RPMI8226 (cell line): ENCODE measurements at regions not wholly inside any gene's neighbourhood (a gene's known extent, or its start where the extent isn't known, plus 50 kb on each side); places are given as distances from the start of the nearest gene placed in this dataset.

Experiments
- DNase-seq: peaks from one replicate; pipeline ENCODE4 v3.0.0-alpha.2; 2015

DNA sequence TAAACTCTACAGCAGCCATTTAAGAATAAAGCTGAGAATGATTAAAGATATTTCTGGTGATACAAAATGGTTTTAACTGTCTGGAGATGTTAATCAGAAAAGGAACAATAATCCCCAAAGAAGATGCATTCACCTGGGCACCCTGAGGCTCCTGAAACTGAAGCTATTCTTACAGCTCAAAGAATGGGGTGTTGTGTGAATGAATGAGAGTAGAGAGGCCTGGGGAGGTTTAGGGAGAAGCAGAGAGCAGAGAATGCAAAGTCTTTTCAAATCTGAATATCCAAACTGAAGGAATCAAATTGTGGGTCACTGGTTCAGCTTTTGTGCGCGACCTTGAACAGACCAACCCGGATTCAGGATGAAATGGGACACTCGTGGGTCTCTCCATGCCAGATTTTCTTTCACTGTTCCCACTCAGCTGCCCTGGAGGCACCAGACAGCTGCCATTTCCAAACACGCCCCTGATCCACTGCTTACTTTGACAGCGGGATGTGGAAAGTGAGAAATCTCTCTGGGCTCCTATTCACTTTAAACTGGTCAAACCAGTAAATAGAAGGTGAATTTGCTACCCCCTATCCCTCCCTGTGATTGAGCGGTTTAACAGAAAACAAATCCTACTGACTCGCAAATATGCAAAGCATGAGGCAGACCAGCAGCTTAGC lies 485.5 kb upstream of the THBS1 start:
- DNase-seq = no peak

DNA sequence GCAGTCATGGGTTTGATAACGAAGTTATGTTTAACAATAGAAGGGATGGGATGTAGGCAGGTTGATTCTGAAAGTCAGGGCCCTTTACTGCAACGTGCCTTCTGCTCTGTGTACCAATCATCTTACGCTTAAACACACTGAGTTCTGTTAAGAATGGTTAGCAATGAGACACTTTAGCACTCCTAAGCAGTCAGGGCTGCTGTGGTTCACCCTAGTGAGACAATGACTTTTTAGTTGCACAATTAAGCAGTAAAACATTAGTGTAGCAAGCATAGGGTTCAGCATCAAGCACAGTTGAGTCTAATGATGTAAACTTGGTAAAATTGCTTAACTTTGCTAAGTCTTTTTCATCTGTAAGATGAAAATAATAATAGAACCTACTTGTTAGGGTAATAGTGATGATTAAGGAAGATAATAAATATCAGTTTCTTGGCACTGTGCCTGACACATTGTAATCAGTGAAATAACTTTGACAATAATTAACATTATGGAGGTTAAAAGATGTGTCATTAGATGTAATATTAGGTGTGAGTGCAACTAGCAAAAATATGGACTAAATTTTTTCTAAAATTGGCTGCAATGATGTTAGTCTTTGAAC lies 484.2 kb upstream of the THBS1 start:
- no peak for DNase-seq

DNA sequence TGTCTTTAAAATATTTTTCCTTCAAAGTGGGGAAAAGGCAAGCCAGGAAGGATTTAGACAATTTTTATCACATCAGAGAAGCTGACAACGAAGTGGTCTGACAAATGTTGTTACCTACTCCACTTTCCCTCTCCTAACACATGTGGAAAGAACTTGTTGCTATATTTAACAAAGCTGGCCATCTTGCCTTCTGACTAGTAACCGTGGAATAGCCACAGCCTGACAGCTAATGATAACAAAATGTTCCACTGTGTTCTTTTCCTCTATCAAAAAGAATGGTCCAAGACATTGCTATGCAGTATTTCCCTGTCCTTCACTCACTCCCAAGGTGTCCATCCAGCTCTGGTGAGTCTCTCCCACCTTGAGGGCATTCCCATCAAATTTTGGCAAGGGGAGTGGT lies 481.4 kb upstream of the THBS1 start:
- DNase-seq = no peak

DNA sequence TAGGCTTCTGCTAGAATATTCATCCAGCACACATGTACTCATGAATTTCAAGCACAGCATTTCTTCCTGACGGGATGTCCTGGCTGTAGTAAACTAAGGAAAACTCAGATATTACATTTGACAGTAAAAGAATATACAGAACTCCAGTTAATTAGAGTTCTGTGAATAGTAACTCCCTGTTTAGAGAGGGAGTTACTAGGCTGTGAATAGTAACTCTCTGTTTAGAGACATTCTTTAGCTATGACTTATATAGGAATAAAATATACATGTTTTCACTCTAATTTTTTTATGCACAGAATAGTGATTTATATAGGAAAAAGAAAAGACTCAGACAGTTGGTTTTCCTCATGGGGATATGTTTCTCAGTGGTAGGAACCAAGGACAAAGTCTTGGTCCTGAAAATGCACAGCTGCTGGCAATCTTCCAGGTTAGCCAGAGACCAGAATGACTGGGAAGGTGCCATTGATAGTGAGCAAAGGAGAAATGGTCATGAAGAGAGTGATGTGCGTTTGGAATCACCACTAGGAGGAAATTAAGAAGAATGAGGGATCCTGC lies 480.7 kb upstream of the THBS1 start:
- DNase-seq = no peak

DNA sequence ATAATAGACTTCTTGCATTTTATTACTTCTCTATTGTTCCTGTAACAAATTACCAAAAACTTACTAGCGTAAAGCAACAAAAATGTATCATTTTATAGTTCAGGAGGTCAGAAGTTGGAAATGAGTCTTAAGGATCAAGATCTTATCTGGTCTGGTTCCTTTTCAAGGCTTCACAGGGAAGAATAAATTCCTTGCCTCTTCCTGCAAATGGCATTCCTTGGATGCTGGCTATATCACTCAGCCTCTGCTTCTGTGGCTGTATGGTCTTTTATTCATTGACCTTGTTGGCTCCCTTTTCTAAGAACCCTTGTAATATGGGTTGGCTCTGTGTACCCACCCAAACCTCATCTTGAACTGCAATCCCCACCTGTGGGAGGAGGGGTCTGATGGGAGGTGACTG lies 478.4 kb upstream of the THBS1 start:
- no peak for DNase-seq

DNA sequence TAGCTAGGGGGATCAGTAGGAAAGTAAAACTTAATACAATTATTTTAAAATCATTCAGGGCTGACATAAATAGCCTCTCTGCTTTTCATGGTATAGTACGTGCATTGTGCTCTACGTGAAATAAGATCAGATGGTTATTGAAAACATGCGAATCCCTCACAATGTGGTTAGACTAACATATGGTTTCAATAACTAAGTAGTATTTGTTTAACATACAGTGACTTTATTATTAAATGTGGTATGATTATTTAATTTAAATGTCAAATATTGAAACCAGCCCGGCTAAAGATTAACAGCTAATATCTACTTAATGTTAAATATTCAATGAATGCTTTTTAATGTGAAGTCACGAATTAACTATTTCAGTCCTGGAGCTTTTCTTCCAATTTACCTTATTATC lies 473.9 kb upstream of the THBS1 start:
- no peak for DNase-seq

DNA sequence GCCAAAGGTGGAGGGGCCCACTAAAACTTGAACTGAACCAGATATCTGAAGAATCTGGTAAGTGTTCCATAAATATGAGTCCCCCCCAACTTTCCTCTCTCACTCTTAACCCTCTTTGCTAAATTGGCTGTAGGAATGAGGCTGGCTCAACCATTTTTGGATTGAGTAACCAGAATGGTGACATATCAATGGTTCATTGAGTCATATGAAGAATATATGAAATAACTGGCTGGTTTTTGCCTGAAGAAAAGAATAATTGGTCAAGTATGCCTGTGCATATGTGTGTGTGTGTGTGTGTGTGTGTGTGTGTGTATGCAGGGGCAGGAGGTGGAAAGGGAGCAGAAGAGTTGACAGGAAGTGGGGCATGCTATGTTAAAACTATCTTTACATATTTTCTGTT lies 472.9 kb upstream of the THBS1 start:
- DNase-seq = no peak

DNA sequence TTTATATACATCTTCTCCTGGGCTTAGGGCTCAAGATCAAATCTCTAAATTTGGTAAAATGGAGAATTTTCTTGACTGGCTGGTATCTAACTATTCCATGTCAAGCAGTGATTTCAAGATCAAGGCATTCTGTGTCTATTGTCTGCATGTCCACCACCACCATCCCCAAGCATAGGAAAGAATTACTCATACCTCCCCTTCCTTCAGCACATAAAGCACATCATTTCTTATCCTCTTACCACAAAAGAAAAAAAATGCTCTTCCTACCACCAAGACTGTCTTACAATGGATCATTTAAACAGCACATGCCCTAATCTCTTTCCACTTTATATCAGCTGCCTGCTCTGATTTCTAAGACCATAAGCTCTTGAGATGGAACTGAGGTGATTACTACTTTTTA lies 470.5 kb upstream of the THBS1 start:
- DNase-seq = no peak

DNA sequence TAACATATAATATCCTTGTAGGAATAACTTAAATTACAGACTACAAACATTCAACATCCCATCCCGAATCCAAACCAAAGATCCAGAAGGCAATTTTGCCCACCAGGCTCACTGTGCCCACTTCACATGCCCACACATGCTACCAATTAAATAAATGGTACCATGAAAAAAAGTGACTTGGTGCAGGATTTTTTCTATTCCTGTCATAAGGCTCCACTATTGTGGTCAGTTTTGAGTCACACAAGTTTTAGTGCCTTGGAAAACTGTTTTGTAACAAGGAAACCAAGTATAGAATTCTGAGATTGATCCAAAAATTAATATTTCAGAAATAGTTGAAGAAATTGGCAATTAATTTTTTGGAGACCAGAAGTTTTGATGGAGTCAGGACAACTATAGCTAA lies 470.1 kb upstream of the THBS1 start:
- no peak for DNase-seq

DNA sequence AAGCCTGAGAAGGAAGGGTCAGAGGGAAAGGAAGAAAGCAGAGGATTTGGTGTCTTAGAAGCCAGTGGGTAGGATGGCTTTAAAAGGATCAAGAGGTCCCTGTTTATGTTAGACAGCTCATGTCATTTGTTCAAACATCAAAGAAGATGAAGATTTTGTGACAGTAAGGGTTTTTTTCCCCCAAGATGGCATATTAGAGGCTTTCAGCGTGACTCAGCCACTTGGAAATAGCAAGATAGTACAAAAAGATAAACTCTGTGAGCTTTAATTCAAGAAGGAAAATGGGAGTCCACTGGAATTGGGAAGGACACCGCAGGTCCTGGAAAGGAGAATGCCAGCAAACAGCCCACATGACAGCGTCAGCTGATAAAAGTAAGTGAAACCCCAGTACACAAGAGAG lies 467.1 kb upstream of the THBS1 start:
- no peak for DNase-seq

DNA sequence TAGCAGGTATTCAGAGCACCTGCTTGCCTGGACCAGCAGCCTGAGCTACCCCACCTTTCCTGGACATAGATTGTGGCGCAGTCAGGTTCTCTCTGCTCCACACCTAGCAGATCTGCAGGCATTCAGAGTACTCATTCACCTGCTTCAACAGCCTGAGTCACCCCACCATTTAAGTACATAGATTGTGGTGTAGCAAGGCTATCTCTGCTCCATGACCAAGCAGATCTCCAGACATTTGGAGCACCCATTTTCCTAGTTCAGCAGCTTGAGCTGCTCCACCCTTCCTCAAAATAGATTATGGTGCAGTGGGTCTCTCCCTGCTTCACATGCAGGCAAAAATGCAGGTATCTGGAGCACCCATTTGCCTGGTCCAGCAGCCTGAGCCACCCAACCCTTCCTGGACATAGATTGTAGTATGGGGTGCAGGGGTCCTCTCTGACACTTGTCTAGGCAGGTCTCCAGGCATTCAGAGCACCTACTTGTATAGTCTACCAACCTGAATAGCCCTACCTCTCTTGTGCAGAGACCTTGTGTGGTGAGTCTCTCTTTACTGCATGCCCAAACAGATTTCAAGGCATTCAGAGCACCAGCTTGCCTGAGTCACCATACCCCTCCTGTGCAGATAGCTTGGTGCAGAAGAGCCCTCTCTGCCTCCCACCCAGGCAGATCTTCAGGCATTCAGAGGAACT lies 466.0 kb upstream of the THBS1 start:
- DNase-seq = no peak

DNA sequence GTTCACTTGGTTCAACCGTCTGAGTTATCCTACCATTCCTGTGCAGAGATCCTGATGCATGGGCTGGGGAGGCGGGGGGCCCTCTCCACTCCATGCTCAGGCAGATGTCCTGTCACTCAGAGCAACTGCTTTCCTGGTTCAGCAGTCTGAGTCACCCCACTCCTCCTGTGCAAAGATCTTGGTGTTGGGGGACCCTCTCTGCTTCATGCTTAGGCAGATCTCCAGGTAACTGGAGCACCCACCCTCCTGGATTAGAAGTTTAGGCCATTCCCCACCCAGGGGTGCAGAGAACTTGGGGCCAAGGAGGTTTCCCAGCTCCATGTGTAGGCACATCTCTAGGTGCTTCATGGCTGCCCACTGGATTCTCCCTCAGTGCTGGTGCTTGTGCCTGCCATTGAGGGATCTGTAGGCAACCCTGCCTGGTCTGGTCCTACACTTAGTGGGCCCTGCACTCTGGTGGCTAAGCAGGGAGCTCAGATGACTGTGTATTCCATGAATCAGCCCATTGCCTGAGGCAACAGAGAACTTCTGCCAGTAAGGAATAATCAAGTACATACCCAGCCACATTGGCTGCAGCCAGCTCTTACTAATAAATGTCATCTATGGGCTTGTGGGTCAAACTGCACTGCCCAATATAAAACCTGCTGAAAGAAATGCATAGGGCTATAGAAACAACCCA lies 465.4 kb upstream of the THBS1 start:
- no peak for DNase-seq

DNA sequence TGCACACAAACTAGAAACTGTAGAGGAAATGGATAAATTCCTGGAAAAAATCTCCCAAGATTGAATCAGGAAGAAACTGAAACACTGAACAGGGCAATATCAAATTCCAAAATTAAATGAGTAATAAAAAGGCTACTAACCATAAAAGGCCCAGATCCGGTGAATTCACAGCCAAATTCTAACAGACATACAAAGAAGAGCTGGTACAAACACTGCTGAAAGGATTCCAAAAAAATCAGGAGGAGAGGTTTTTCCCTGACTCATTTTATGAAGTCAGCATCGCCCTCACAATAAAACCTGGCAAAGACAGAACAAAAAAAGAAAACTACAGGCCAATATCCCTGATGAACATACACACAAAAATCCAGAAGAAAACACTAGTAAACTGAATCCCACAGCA lies 462.4 kb upstream of the THBS1 start:
- no peak for DNase-seq

DNA sequence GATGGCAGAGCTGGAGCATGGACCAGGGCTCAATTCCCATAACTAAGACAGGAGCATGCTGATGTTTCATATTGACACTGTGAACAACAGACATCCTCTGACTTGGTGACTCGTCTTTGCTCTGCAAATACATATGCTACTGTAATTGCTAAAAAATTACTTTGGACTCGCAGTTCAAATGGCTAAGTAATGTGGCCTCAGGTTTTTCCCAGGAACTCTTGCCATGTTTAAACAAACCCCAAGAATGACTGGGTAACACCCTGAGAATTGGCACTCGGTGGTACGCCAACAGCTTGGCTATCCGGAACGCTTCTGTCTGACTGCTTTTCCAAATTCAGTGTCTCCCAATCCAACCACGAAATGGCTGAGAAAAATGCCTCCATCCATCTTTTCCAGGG lies 456.7 kb upstream of the THBS1 start:
- DNase-seq = no peak

DNA sequence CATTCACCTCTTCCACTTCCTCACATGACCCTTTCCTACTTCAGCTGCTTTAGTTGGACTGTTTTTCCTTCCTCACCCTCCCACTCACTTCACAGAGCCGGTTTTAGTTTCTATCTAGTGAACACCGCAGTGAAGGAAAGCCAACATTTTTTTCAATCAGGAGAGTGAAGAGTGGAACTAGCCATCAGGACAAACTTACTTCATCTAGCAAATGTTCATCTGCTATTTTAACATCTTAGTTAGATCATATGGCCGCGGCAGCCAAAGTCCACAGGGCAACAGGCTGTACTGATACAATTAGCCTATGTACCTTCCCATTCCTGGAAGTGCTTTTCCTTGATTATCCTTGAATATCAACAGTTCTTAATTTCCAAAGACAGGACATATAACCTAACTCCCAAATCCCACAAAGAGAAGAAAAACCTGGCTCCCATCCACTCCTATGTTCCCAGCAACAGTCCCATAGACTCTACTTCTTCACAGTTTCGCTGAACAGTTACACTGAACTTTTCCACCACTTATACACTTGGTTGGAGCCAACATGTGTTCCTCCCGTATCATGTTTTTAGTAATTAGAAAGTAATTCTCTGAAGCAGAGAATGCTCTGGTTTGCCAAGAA lies 456.2 kb upstream of the THBS1 start:
- no peak for DNase-seq

DNA sequence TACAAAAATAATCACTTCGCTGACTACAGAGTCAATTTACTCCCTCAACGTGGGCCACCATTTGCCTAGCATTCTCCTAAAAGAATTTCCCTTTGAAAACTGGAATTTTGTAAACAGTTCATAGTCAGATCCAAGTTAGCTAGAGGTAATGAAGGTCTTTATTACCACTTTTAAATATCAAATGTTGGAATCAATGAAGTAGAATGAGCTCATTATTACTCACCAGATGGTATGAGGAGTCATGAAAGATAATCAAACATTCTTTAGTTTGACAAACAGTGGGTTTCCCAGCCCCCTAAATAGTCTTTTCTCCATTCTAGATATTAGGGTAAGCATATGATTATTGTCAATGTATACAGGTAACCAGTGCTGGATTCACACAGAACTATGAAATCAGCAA lies 455.7 kb upstream of the THBS1 start:
- no peak for DNase-seq

DNA sequence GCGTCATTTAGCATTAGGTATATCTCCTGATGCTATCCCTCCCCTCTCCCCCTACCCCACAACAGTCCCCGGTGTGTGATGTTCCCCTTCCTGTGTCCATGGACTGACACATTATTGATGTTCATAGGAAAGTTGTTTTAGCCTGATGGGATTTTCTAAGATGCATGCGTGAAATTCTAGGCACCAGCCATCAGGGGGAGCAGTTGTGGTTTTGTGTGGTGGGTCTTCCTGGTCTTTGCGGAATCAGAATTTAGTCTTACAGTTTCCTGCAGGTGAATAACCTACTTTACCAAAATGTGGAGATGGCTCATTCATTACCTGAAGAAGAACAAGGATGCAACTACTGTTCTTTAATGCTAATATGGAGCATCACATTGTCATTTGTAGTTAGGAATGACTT lies 455.0 kb upstream of the THBS1 start:
- peak; percentile 22 for DNase-seq

DNA sequence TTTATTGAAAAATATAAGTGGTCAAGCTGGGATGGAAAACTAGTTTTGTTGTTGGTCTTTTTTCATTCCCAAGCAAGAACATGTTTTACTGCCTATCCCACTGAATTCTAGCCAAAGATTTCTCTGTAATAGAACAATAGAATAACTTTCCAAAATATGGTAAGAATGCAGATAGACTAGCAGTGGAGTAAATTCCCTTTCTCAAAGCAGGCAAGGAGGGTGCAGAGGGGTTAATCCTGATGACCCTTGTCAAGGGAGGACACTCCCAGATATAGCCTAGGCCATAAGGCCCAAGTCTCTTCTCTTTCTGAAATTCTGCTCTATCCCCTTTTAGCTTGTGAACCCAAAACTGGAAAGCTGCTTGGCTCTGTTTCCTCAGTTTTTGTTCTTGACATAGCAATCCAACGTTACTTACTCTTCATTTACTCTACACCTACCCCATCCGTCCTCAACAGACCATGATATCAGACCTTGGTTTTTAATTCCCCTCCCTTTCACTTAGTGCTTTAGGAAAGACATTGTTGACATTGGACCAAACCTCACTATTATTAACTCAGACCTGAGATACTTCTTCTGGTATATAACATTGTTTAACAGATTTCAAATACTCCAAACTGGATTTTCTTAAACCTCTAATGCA lies 453.6 kb upstream of the THBS1 start:
- DNase-seq = no peak

DNA sequence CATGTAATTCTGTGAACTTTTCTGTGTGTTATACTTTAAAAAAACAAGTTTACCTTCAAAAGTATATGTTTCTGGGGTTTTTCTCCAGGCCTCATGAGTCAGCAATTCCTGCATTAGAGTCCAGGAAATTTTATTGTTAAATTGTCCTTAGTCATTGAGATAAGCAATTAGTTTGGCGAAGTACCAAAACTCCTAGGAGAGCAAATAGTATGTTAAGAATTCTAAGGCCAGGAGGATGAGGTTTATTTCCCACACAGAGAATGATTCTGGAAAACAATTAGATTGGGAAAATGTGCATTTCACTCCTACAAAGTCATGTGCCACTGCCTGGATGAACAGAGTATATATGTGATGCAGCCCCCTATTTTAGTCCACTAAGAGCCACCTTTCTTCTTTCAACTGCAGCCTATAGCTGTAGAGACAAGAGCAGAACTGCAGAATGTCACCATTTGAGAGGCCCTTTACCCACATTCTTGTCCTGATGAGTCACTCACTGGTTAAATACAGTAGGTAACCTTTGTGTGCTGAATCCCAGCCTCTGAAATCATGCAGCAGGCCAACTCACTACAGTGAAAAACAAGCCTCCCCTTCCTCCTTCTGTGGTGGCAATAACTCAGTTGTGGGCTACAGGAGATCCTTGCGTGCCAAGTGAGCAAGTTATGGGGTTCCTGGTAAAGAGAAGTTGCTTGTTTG lies 452.8 kb upstream of the THBS1 start:
- DNase-seq = no peak

DNA sequence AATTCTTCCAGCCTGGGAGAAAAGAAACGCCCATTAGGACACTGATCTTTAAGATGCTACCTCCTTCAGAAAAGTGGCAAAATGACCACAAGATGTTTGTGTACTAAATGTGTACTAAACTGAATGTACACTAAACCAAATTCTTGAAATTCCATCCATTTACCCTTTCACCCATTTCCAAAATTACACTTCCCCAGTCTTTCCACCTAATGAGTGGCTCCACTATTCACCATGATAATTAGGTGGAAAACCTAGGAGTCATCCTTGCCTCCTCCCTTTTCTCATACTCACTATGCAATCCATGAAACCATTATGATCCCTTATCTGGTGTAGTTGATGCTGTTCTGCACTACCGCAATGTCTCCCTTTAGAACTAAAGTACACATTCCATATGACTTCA lies 452.1 kb upstream of the THBS1 start:
- no peak for DNase-seq

DNA sequence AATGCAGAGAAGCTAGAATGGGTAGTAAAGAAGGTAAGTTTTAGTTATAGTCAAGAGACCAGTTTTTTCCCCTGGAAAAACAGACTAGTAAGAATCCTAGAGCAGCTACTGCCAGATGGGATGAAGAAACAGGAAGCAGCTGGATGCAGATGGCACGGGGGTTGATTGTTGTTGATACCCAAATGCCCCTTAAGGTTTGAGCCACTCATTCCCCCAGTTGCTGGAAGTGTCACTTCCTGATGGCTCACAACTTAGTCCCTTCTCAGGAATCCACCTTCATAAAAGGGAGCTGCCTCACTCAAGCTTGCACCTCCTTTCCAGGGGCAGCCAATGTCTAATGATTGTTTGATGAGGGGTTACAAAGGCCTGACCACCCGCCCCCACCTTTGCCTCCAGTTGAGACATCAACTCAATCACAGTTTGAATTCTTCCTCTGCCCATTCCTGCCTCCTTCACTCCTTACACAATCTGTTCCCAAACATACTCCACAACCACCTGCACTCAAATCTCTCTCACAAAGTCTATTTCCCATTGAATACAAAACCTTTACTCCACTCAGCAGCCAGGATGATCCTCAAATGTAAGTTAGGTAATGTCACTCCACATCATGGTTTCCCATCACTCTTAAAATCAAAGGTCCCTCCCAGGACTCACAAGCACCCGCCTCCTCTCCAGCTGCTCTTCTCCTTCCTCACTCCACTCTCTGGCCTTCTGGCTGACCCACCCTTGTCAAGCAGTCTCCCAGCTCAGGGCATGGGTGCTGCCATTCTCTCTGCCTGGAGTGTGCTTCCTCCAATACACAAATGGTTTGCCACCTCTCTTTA lies 450.1 kb upstream of the THBS1 start:
- DNase-seq = no peak
